Neuronal stem cell (in vitro differentiated cells): ENCODE measurements at regions not wholly inside any gene's neighbourhood (a gene's known extent, or its start where the extent isn't known, plus 50 kb on each side); places are given as distances from the start of the nearest gene placed in this dataset.
"Not testable (repeated sequence)": the region's sequence is repeated elsewhere in the genome, so short reads cannot be mapped to it uniquely, and the experiment has no call there.

Experiments
- DNase-seq: peaks from one replicate; pipeline ENCODE4 v3.0.0-alpha.2; 2013; ENCODE audit warnings: low spot score
- H2AFZ ChIP-seq: one replicate; pipeline ENCODE4 v1.6.1; 2013; ENCODE audit warnings: mild to moderate bottlenecking, low read length, inconsistent platforms
- H2AK5ac ChIP-seq: 2 replicates; pipeline ENCODE4 v1.6.1; 2013; ENCODE audit warnings: low read depth, mild to moderate bottlenecking, inconsistent platforms, low read length, moderate library complexity, mixed read lengths
- H2BK120ac ChIP-seq: 2 replicates; pipeline ENCODE4 v1.6.1; 2013; ENCODE audit warnings: low read depth, mild to moderate bottlenecking, inconsistent platforms, low read length, moderate library complexity, mixed read lengths
- H2BK12ac ChIP-seq: one replicate; pipeline ENCODE4 v1.6.1; 2013; ENCODE audit warnings: low read length, inconsistent platforms
- H2BK15ac ChIP-seq: 2 replicates; pipeline ENCODE4 v1.6.1; 2013; ENCODE audit warnings: mild to moderate bottlenecking, low read length, inconsistent platforms, mixed read lengths
- H2BK5ac ChIP-seq: one replicate; pipeline ENCODE4 v1.6.1; 2013; ENCODE audit warnings: inconsistent platforms, mild to moderate bottlenecking, low read length, moderate library complexity
- H3K14ac ChIP-seq: one replicate; pipeline ENCODE4 v1.6.1; 2013; ENCODE audit warnings: low read length, inconsistent platforms
- H3K18ac ChIP-seq: 2 replicates; pipeline ENCODE4 v1.6.1; 2013; ENCODE audit warnings: low read length, inconsistent platforms
- H3K23ac ChIP-seq: 2 replicates; pipeline ENCODE4 v1.6.1; 2013; ENCODE audit warnings: low read depth, mild to moderate bottlenecking, mixed read lengths, low read length, inconsistent platforms; ENCODE audit not compliant: poor library complexity
- H3K27ac ChIP-seq: replicated peaks from 3 replicates; pipeline ENCODE4 v1.5.1; 2013; ENCODE audit warnings: low read length, inconsistent platforms
- H3K27me3 ChIP-seq, 3 experiments: 2 replicates each; pipeline ENCODE4 v1.6.1; 2013; ENCODE audit warnings: low read length in 3 of 3, mild to moderate bottlenecking in 2 of 3, inconsistent platforms in 1 of 3, low read depth in 1 of 3, mixed read lengths in 1 of 3, moderate library complexity in 1 of 3; ENCODE audit not compliant: control insufficient read depth in 3 of 3, insufficient read depth in 3 of 3
- H3K36me3 ChIP-seq, 2 donors: replicated peaks in 1 of 2; 2 replicates each; pipeline ENCODE4 v1.6.1; 2013; ENCODE audit warnings: low read length in 2 of 2; ENCODE audit not compliant: control insufficient read depth in 2 of 2, insufficient read depth in 2 of 2
- H3K4ac ChIP-seq: 2 replicates; pipeline ENCODE4 v1.6.1; 2013; ENCODE audit warnings: inconsistent platforms, mild to moderate bottlenecking, low read length, moderate library complexity
- H3K4me1 ChIP-seq, 2 donors: 1 replicate in 1 of 2; 2 replicates in 1 of 2; pipeline ENCODE4 v1.6.1; 2013; ENCODE audit warnings: low read length in 2 of 2, low read depth in 1 of 2; ENCODE audit not compliant: control insufficient read depth in 2 of 2, insufficient read depth in 1 of 2
- H3K4me2 ChIP-seq: one replicate; pipeline ENCODE4 v1.6.1; 2013; ENCODE audit warnings: mild to moderate bottlenecking, low read length, inconsistent platforms; ENCODE audit not compliant: insufficient read depth, poor library complexity, severe bottlenecking
- H3K4me3 ChIP-seq, 2 donors: 2 replicates each; pipeline ENCODE4 v1.5.1; 2013; ENCODE audit warnings: low read length in 2 of 2, mild to moderate bottlenecking in 2 of 2, inconsistent platforms in 1 of 2, moderate library complexity in 1 of 2
- H3K79me1 ChIP-seq: one replicate; pipeline ENCODE4 v1.6.1; 2013; ENCODE audit warnings: low read depth, mild to moderate bottlenecking, inconsistent platforms, low read length, moderate library complexity
- H3K9ac ChIP-seq: one replicate; pipeline ENCODE4 v1.6.1; 2013; ENCODE audit warnings: mild to moderate bottlenecking, low read depth, low read length, inconsistent platforms; ENCODE audit not compliant: poor library complexity
- H3K9me3 ChIP-seq, 2 donors: replicated peaks in 1 of 2; 2 replicates each; pipeline versions ENCODE3 to v1.6.1; 2013; ENCODE audit warnings: low read length in 2 of 2, mild to moderate bottlenecking in 2 of 2, inconsistent platforms in 1 of 2, low read depth in 1 of 2, mixed read lengths in 1 of 2, moderate library complexity in 1 of 2; ENCODE audit not compliant: control insufficient read depth in 2 of 2, insufficient read depth in 1 of 2
- H4K8ac ChIP-seq: one replicate; pipeline ENCODE4 v1.6.1; 2013; ENCODE audit warnings: low read depth, mild to moderate bottlenecking, inconsistent platforms, low read length, moderate library complexity
- H4K91ac ChIP-seq: one replicate; pipeline ENCODE4 v1.6.1; 2013; ENCODE audit warnings: low read length, low read depth, mild to moderate bottlenecking, inconsistent platforms; ENCODE audit not compliant: poor library complexity
- WGBS, 2 donors: extraction: QIAGEN DNeasy Blood & Tissue Kit; methylation state at CpG; one replicate each; pipeline ENCODE4 v1.1.7; 2013; ENCODE audit warnings: missing lambda C conversion rate in 2 of 2, mixed read lengths in 1 of 2; ENCODE audit not compliant: insufficient read length in 2 of 2, insufficient replicate concordance in 1 of 2; ENCODE audit errors: extremely low coverage in 2 of 2; 5-methylcytosine and 5-hydroxymethylcytosine counted together

DNA sequence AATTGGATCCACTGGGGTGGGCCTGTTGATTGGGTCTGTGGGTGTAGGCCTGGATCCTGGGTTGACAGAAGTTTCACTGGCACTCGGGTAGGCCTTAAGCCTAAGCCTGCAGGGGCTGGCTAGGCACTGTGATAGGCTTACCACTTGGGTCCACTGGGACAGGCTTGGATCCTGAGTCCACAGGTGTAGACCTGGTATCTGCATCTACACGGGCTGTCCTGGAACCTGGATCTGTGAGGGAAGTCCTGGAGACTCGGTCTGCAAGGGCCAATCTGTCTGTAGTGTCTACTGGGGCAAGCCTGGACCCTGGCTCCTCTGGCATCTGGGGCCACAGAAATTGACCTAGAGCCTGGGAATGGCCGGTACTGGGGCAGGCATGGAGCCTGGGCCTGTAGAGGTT lies 219.0 kb upstream of the NRG3 start:
- no peak overlapping the region for H2BK120ac ChIP-seq
- H2AK5ac ChIP-seq: peak overlapping the region; percentile 40
- no peak overlapping the region for H3K4me2 ChIP-seq
- no peak overlapping the region for H3K4me3 ChIP-seq
- H4K8ac ChIP-seq: no peak overlapping the region
- no peak overlapping the region for H3K4ac ChIP-seq
- H3K18ac ChIP-seq: peak overlapping the region; percentile 65
- no peak overlapping the region for H2BK15ac ChIP-seq
- H3K27me3 ChIP-seq: no peaks in the 10 kb centered on the region
- H2BK5ac ChIP-seq: no peak overlapping the region
- H3K4me1 ChIP-seq: no peaks in the 10 kb centered on the region
- H3K14ac ChIP-seq: peak overlapping the region; percentile 17
- H3K23ac ChIP-seq: no peak overlapping the region
- no peaks in the 10 kb centered on the region for H3K79me1 ChIP-seq
- H3K36me3 ChIP-seq: no peaks in the 10 kb centered on the region
- no peak for DNase-seq
- no peak overlapping the region for H2BK12ac ChIP-seq
- H4K91ac ChIP-seq: no peak overlapping the region
- WGBS, 2 donors: no CpG with 5 or more reads among the region's 4 CpGs
- H2AFZ ChIP-seq: no peak overlapping the region
- no peaks in the 10 kb centered on the region for H3K9me3 ChIP-seq
- H3K27ac ChIP-seq: no peak overlapping the region
- H3K9ac ChIP-seq: no peak overlapping the region

DNA sequence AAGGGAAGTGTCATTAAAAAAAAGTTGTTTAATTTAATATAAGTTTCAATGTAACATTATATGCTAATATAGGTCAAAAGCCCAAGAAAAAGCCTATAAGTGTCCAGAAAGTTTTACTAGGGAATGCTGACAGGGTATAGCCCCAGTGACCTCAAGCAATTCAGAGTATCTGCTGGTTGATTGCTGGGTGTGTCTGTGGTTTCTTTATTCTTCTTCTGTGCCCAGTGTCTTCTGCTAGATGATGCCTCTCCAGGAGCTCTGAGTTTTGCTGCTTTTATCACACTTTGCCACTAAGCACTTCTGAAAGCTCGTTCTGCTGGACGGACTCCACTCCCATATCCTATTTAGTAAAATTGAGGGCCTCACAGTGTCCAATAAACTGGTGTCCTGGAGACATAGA lies 212.2 kb upstream of the NRG3 start:
- H3K27me3 ChIP-seq: no peaks in the 10 kb centered on the region
- H3K4me2 ChIP-seq: no peak overlapping the region
- no peak overlapping the region for H2AFZ ChIP-seq
- H3K4me3 ChIP-seq: no peak overlapping the region
- no peak overlapping the region for H4K8ac ChIP-seq
- no peak overlapping the region for H3K23ac ChIP-seq
- H3K36me3 ChIP-seq: no peaks in the 10 kb centered on the region
- no peak for DNase-seq
- no peak overlapping the region for H3K9ac ChIP-seq
- no peak overlapping the region for H2BK12ac ChIP-seq
- H3K9me3 ChIP-seq: no peaks in the 10 kb centered on the region
- no peak overlapping the region for H3K18ac ChIP-seq
- no peak overlapping the region for H3K4ac ChIP-seq
- no peak overlapping the region for H3K14ac ChIP-seq
- H2BK120ac ChIP-seq: no peak overlapping the region
- H4K91ac ChIP-seq: no peak overlapping the region
- H2BK15ac ChIP-seq: no peak overlapping the region
- no peaks in the 10 kb centered on the region for H3K4me1 ChIP-seq
- WGBS, 2 donors: no CpG with 5 or more reads among the region's 2 CpGs
- no peak overlapping the region for H3K27ac ChIP-seq
- no peak overlapping the region for H2BK5ac ChIP-seq
- no peaks in the 10 kb centered on the region for H3K79me1 ChIP-seq
- H2AK5ac ChIP-seq: no peak overlapping the region

DNA sequence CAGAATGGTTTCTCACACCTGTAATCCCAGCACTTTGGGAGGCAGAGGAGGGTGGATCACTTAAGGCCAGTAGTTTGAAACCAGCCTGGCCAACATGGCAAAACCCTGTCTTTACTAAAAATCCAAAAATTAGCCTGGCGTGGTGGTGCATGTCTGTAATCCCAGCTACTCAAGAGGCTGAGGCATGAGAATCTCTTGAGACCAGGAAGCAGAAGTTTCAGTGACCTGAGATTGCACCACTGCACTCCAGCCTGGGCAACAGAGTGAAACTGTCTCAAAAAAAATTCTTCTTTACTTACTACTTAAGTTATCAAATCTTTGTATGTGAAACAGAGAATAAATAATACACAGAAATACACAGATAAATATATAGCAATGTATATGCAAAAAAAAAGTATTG lies 210.2 kb upstream of the NRG3 start:
- WGBS, 2 donors: no CpG with 5 or more reads among the region's 1 CpG
- H3K27me3 ChIP-seq, H3K4ac ChIP-seq, H4K91ac ChIP-seq, H2BK120ac ChIP-seq, H3K4me2 ChIP-seq, H3K4me1 ChIP-seq, DNase-seq, H2AK5ac ChIP-seq, H4K8ac ChIP-seq, H3K9ac ChIP-seq, H3K9me3 ChIP-seq, H2BK15ac ChIP-seq, H2AFZ ChIP-seq, H3K36me3 ChIP-seq, H3K18ac ChIP-seq, H3K27ac ChIP-seq, H3K23ac ChIP-seq, H3K4me3 ChIP-seq, H2BK12ac ChIP-seq, H3K14ac ChIP-seq, H3K79me1 ChIP-seq, H2BK5ac ChIP-seq: not testable (repeated sequence)

DNA sequence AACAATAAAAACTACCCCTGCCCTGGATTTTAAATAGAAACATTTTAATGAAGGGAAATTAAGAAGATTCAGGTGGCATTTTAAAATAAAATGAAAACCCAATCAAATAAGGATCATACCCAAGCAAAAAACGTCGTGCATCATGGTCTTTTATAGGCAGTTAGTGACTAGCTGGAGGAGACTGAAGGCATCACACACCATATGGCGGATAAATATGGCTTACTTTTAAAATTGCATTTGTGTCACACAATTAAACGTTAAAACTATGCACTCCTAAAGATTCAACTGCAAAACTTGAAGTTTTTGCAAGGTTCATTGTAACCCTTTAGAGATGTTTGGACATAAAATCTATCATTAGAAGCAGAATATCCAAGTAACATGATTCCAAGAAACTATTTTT lies 200.1 kb upstream of the NRG3 start:
- no peaks in the 10 kb centered on the region for H3K79me1 ChIP-seq
- H3K18ac ChIP-seq: no peak overlapping the region
- DNase-seq: no peak
- no peaks in the 10 kb centered on the region for H3K36me3 ChIP-seq
- no peak overlapping the region for H4K8ac ChIP-seq
- no peak overlapping the region for H3K14ac ChIP-seq
- no peak overlapping the region for H2AK5ac ChIP-seq
- H2BK120ac ChIP-seq: no peak overlapping the region
- WGBS, 2 donors: no CpG with 5 or more reads among the region's 4 CpGs
- no peaks in the 10 kb centered on the region for H3K4me1 ChIP-seq
- no peak overlapping the region for H3K9ac ChIP-seq
- no peak overlapping the region for H3K4me2 ChIP-seq
- no peak overlapping the region for H3K4ac ChIP-seq
- H2BK15ac ChIP-seq: no peak overlapping the region
- no peak overlapping the region for H3K27ac ChIP-seq
- H3K9me3 ChIP-seq: no peaks in the 10 kb centered on the region
- H2AFZ ChIP-seq: no peak overlapping the region
- no peaks in the 10 kb centered on the region for H3K27me3 ChIP-seq
- H3K4me3 ChIP-seq: no peak overlapping the region
- no peak overlapping the region for H3K23ac ChIP-seq
- H2BK12ac ChIP-seq: no peak overlapping the region
- no peak overlapping the region for H2BK5ac ChIP-seq
- no peak overlapping the region for H4K91ac ChIP-seq
